ENCODE measurements at regions not wholly inside any gene's neighbourhood (a gene's known extent, or its start where the extent isn't known, plus 50 kb on each side); places are given as distances from the start of the nearest gene placed in this dataset.

DNA sequence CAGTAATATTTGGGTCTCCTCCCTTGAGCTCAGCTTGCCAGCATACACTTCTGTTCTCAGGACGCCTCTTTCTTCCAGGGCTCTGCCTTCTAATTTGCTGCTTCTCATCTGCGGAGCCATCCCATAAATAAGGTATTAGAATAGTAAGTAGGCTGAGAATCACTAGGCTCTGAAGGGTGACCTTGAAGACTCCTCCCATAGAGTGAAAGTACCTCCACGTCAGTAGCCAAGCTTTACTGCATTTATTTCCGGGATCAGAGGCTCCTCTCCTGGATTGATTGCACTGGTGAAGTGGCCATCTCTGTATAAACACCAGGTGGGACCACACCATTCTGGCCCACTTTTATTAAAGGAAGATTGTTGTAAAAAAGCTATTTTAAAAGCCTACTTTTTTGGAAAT, 315.5 kb downstream of the FAT3 start:
- TF ChIP-seq POLR2A (IDR thresholded peaks at IDR 0.05; ENCODE audit: low read length) = no peak
- TF ChIP-seq GATA1 (IDR thresholded peaks at IDR 0.05; ENCODE audit: low read depth, low read length) = no peak
